ENCODE measurements at regions not wholly inside any gene's neighbourhood (a gene's known extent, or its start where the extent isn't known, plus 50 kb on each side); places are given as distances from the start of the nearest gene placed in this dataset.

- DNase-seq, result no peak
- no peak for ATAC-seq
- WGBS, result 86% methylated on average over 11 of the region's 11 CpGs
- Histone ChIP-seq H3K4me3 (ENCODE audit: low read length) (no peak overlapping the region), H3K4me1 (ENCODE audit: control insufficient read depth, insufficient read depth, low read length) (no peaks in the 10 kb centered on the region), H3K27ac (ENCODE audit: low read length) (no peak overlapping the region), H3K9me3 (ENCODE audit: control insufficient read depth, low read length) (no peaks in the 10 kb centered on the region), H3K27me3 (ENCODE audit: control insufficient read depth, insufficient read depth) (no peaks in the 10 kb centered on the region)
- intact Hi-C loops (cut with DNase I), result no loop called here
These were observed 114.8 kb upstream of the TMEM132D start for GRCh38 chr12:130018614-130019013.

GRCh38 chr12:130026608-130027176 is 122.9 kb upstream of the TMEM132D start:
- no peaks in the 10 kb centered on the region for H3K27me3 ChIP-seq (ENCODE audit: control insufficient read depth, insufficient read depth)
- intact Hi-C loops (cut with DNase I), result no loop called here

GRCh38 chr12:130027798-130028197 is 124.0 kb upstream of the TMEM132D start:
- ATAC-seq, result no peak
- no peak for DNase-seq
- Histone ChIP-seq H3K27me3 (ENCODE audit: control insufficient read depth, insufficient read depth) (no peaks in the 10 kb centered on the region), H3K27ac (ENCODE audit: low read length) (no peak overlapping the region), H3K4me3 (ENCODE audit: low read length) (no peak overlapping the region), H3K4me1 (ENCODE audit: control insufficient read depth, insufficient read depth, low read length) (no peaks in the 10 kb centered on the region), H3K9me3 (ENCODE audit: control insufficient read depth, low read length) (no peaks in the 10 kb centered on the region)
- 14% methylated on average over 1 of the region's 1 CpG for WGBS
- intact Hi-C loops (cut with DNase I), result no loop called here

More at GRCh38 chr12:130026608-130027176, 122.9 kb upstream of the TMEM132D start:
- Histone ChIP-seq H3K9me3 (ENCODE audit: control insufficient read depth, low read length) (no peaks in the 10 kb centered on the region), H3K4me3 (ENCODE audit: low read length) (no peak overlapping the region), H3K4me1 (ENCODE audit: control insufficient read depth, insufficient read depth, low read length) (no peaks in the 10 kb centered on the region), H3K27ac (ENCODE audit: low read length) (no peak overlapping the region)
- no peak for DNase-seq
- ATAC-seq, result no peak
- 56% methylated on average over 15 of the region's 15 CpGs for WGBS

DNA sequence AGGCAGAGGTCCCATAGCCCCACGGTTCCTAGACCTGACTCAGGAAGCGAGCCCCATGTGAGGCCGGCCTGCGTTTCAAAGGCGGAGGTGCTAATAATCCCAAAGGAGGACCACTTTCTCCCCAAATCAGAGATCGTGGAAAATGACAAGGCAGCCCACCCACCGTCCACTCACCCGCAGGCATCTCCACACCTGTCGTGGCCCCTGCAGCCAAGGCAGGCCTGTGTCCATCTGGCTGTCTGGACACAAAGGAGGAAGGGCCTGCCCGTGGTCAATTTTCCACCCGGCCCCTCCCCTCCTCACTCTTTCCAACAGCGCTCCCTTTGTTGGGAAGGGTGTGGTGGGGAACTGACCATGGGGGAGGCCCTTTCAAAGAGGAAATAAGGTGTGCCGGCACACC is 125.3 kb upstream of the TMEM132D start:
- intact Hi-C loops (cut with DNase I), result no loop called here
- no peaks in the 10 kb centered on the region for H3K27me3 ChIP-seq (ENCODE audit: control insufficient read depth, insufficient read depth)
- no peak overlapping the region for H3K4me3 ChIP-seq (ENCODE audit: low read length)
- H3K27ac ChIP-seq (ENCODE audit: low read length), result no peak overlapping the region
- DNase-seq (no peak), ATAC-seq (no peak)
- H3K9me3 ChIP-seq (ENCODE audit: control insufficient read depth, low read length), result no peaks in the 10 kb centered on the region
- WGBS, result 81% methylated on average over 13 of the region's 13 CpGs
- no peaks in the 10 kb centered on the region for H3K4me1 ChIP-seq (ENCODE audit: control insufficient read depth, insufficient read depth, low read length)

- H3K4me3 ChIP-seq (ENCODE audit: low read length), result no peak overlapping the region
- no peak for DNase-seq
- no peak for ATAC-seq
- no peaks in the 10 kb centered on the region for H3K4me1 ChIP-seq (ENCODE audit: control insufficient read depth, insufficient read depth, low read length)
- WGBS, result 78% methylated on average over 15 of the region's 15 CpGs
- intact Hi-C loops (cut with DNase I), result no loop called here
- H3K27ac ChIP-seq (ENCODE audit: low read length), result no peak overlapping the region
- no peaks in the 10 kb centered on the region for H3K27me3 ChIP-seq (ENCODE audit: control insufficient read depth, insufficient read depth)
- no peaks in the 10 kb centered on the region for H3K9me3 ChIP-seq (ENCODE audit: control insufficient read depth, low read length)
These were observed 127.2 kb upstream of the TMEM132D start for GRCh38 chr12:130031041-130031440.

GRCh38 chr12:130031571-130032189 is 127.9 kb upstream of the TMEM132D start:
- no peak overlapping the region for H3K4me3 ChIP-seq (ENCODE audit: low read length)
- no peaks in the 10 kb centered on the region for H3K9me3 ChIP-seq (ENCODE audit: control insufficient read depth, low read length)
- DNase-seq, result peak in 2 of 3 donors; percentile 66 to 75
- no peaks in the 10 kb centered on the region for H3K27me3 ChIP-seq (ENCODE audit: control insufficient read depth, insufficient read depth)
- intact Hi-C loops (cut with DNase I), result no loop called here
- H3K4me1 ChIP-seq (ENCODE audit: control insufficient read depth, insufficient read depth, low read length), result no peaks in the 10 kb centered on the region
- ATAC-seq, result no peak
- H3K27ac ChIP-seq (ENCODE audit: low read length), result no peak overlapping the region
- WGBS, result 16% methylated on average over 12 of the region's 12 CpGs

DNA sequence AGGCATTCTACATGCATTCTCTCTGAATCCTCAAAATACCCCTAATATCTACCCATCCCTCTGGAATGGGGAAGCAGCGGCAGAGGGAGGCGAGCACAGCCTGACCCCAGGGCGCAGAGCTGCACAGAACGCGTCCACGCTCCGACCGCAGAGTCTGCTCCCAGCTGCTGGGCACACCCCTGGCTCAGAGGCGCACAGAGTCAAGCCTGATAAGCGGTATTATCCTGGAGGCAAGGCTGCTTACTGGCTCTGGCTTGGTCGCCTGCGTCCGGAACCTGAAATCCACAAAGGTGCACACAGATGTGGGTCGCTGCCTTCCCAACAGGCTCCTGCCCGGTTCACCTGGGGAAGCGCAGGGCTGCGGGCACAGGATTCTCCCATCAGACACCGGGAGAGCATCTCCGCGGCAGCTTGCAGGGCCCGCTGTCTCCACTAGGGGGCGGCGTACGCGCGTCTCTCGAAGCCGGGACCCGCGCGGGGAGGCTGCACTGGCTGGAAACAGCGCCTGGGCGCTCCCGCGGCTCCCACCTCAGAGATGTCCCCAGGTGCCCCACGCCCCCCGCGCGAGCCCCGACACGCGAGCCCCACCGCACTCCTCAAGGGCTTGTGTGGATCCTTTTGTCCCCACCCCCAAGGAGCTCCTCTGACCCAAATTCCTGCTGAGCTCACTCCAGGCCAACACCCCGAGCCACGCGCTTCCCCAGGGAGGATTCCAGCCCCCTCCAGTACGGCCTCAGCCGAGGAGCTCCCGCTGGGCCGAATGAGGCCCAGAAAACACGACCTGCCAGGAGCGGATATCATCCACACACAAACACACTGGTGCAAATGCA is 120.1 kb upstream of the FZD10 start:
- Histone ChIP-seq H3K4me1 (ENCODE audit: control insufficient read depth, insufficient read depth, low read length) (no peaks in the 10 kb centered on the region), H3K4me3 (ENCODE audit: low read length) (no peak overlapping the region), H3K27me3 (ENCODE audit: control insufficient read depth, insufficient read depth) (no peaks in the 10 kb centered on the region), H3K9me3 (ENCODE audit: control insufficient read depth, low read length) (no peaks in the 10 kb centered on the region), H3K27ac (ENCODE audit: low read length) (no peak overlapping the region)
- WGBS, result 9% methylated on average over 52 of the region's 52 CpGs
- ATAC-seq (peak; percentile 31 to 43), DNase-seq (peak; percentile 44 to 78 (median 68))
- intact Hi-C loops (cut with DNase I), result loop anchor here in 1 of 4 donors (5.0 kb wide), 1 partner anchor 295 kb away; the partner anchor contains the start of gene PIWIL1

DNA sequence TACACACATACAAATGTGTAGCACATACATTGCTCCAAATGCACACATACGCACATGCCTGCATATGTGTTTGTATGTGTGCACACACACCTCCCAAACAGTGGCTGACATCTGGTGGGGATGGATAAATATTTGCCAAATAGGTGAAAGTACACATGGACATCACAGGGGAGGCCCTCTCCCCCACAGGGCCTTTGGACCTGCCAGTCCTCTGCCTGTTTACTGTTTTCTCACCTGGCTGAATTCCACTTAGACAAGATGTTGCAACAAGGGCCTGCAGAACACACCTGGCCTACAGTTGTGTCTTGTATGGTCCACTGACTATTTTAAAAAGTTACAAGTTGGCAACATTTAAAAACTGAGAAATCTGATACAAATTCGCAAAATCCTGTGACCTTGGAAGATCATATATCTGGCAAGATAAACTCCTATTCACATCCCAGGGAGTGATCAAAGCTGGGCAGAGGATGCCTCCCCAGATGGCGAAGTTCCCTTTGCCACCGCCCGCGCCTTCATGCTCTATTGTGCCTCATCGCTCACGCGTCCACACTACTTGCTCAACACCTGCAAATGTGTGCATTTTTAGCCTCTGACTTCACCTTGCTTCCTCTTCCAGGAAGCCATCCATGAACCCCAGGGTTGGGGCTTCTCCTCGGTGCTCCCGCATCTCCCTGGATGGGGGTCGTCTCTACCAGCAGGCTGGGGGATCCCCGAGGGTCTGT is 118.4 kb upstream of the FZD10 start:
- Histone ChIP-seq H3K27ac (ENCODE audit: low read length) (no peak overlapping the region), H3K4me1 (ENCODE audit: control insufficient read depth, insufficient read depth, low read length) (no peaks in the 10 kb centered on the region), H3K4me3 (ENCODE audit: low read length) (no peak overlapping the region), H3K9me3 (ENCODE audit: control insufficient read depth, low read length) (no peaks in the 10 kb centered on the region), H3K27me3 (ENCODE audit: control insufficient read depth, insufficient read depth) (no peaks in the 10 kb centered on the region)
- no peak for DNase-seq
- intact Hi-C loops (cut with DNase I), result loop anchor here in 2 of 4 donors (2.0 to 5.0 kb wide), 2 partner anchors 293 kb away; partner anchors contain the start of gene PIWIL1 (in 2 of the 2)
- WGBS, result 60% methylated on average over 13 of the region's 13 CpGs
- ATAC-seq, result no peak

DNA sequence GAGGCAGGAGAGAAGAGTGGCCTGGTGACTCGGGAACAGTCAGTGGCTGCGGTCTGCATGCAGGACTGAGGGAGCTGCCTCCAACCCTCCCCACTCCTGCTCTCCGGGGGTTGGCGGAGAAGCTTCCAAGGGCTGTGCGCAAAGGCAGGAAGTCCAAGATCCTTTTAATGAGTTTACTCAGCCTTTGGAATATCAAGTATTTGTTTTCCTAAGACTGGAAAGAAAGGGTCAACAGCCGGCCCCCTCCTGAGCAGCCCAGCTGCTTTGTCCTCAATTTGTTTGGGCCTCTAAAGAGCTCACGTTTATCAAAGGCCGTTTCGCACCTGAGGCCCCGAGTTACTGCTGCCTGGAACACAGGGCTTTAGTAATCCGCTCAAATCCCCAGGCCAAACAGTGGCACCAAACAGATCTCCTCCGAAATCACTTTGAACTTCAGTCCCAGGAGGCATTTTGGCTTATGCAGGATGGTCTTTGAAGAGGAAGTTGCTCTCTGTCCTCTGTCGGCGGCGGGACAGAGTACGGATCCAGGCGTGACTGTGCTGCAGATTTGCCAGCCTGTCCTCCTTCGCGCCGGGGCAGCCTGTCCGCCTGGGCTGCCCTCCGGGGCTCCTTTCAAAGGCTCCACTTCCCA is 117.2 kb upstream of the FZD10 start:
- no peak for ATAC-seq

GRCh38 chr12:130049666-130050065 is 112.6 kb upstream of the FZD10 start:
- H3K4me1 ChIP-seq (ENCODE audit: control insufficient read depth, insufficient read depth, low read length), result no peaks in the 10 kb centered on the region
- H3K27me3 ChIP-seq (ENCODE audit: control insufficient read depth, insufficient read depth), result no peaks in the 10 kb centered on the region
- H3K4me3 ChIP-seq (ENCODE audit: low read length), result no peak overlapping the region
- intact Hi-C loops (cut with DNase I), result loop anchor here in 2 of 4 donors (2.0 to 5.0 kb wide), 2 partner anchors 283 to 285 kb away; no protein-coding TSS in a partner anchor
- H3K27ac ChIP-seq (ENCODE audit: low read length), result no peak overlapping the region
- DNase-seq (no peak), ATAC-seq (no peak)
- H3K9me3 ChIP-seq (ENCODE audit: control insufficient read depth, low read length), result no peaks in the 10 kb centered on the region
- 66% methylated on average over 12 of the region's 12 CpGs for WGBS

More for the DNA sequence above, 117.2 kb upstream of the FZD10 start:
- no peaks in the 10 kb centered on the region for H3K9me3 ChIP-seq (ENCODE audit: control insufficient read depth, low read length)
- no peaks in the 10 kb centered on the region for H3K27me3 ChIP-seq (ENCODE audit: control insufficient read depth, insufficient read depth)
- H3K27ac ChIP-seq (ENCODE audit: low read length), result no peak overlapping the region
- 5% methylated on average over 22 of the region's 22 CpGs for WGBS
- no peaks in the 10 kb centered on the region for H3K4me1 ChIP-seq (ENCODE audit: control insufficient read depth, insufficient read depth, low read length)
- no peak for DNase-seq
- intact Hi-C loops (cut with DNase I), result loop anchor here in 3 of 4 donors (2.0 to 5.0 kb wide), 3 partner anchors 287 to 292 kb away; partner anchors contain the start of gene PIWIL1 (in 2 of the 3)
- H3K4me3 ChIP-seq (ENCODE audit: low read length), result no peak overlapping the region
